Aorta (tissue), 5 donors: ENCODE measurements at regions not wholly inside any gene's neighbourhood (a gene's known extent, or its start where the extent isn't known, plus 50 kb on each side); places are given as distances from the start of the nearest gene placed in this dataset.

Experiments
- ATAC-seq: fragments of 200-7000 bp; cut with Tn5 transposase; one replicate; pipeline ENCODE4 v1.9.1; 2022; ENCODE audit warnings: moderate library complexity; ENCODE audit not compliant: low FRiP score
- DNase-seq, 2 donors: peaks; one replicate each; pipeline ENCODE4 v3.0.0-alpha.2; 2020
- H3K27ac ChIP-seq, 2 donors: one replicate each; pipeline ENCODE4 v1.5.1; 2013; ENCODE audit warnings: low read length in 2 of 2, mild to moderate bottlenecking in 2 of 2, moderate library complexity in 2 of 2, control low read depth in 1 of 2, inconsistent platforms in 1 of 2, low read depth in 1 of 2
- H3K27me3 ChIP-seq, 2 donors: one replicate each; pipeline ENCODE4 v1.6.1; 2013; ENCODE audit warnings: control low read depth in 1 of 2, low read length in 1 of 2, mild to moderate bottlenecking in 1 of 2, moderate library complexity in 1 of 2; ENCODE audit not compliant: insufficient read depth in 2 of 2, control insufficient read depth in 1 of 2
- H3K36me3 ChIP-seq, 2 donors: one replicate each; pipeline ENCODE4 v1.6.1; 2013; ENCODE audit warnings: control low read depth in 1 of 2, low read length in 1 of 2, mild to moderate bottlenecking in 1 of 2; ENCODE audit not compliant: insufficient read depth in 2 of 2, control insufficient read depth in 1 of 2
- H3K4me1 ChIP-seq, 2 donors: one replicate each; pipeline ENCODE4 v1.6.1; 2013; ENCODE audit warnings: low read length in 2 of 2, control low read depth in 1 of 2, mild to moderate bottlenecking in 1 of 2, moderate library complexity in 1 of 2; ENCODE audit not compliant: insufficient read depth in 2 of 2, control insufficient read depth in 1 of 2
- H3K4me3 ChIP-seq, 2 donors: one replicate each; pipeline ENCODE4 v1.5.1; 2013; ENCODE audit warnings: low read length in 2 of 2, control low read depth in 1 of 2, mild to moderate bottlenecking in 1 of 2
- H3K9me3 ChIP-seq: one replicate; pipeline ENCODE4 v1.6.1; 2013; ENCODE audit warnings: mild to moderate bottlenecking, low read length; ENCODE audit not compliant: control insufficient read depth
- WGBS, 2 donors: extraction: QIAGEN DNeasy Blood & Tissue Kit; methylation state at CpG; one replicate each; pipeline ENCODE4 v1.1.7; 2013; 5-methylcytosine and 5-hydroxymethylcytosine counted together
- intact Hi-C, 2 donors: fragments of 100-400 bp; cut with DNase I; formaldehyde crosslinking; loops; one replicate each; pipeline versions ENCODE4 v1.14.2 to v1.15.0; 2022
- donor health status: healthy with polysubstance abuse.
- donor health status: Bipolar disorder and iron deficiency.
- donor health status: DM: no; HTN: no; CAD: no.
- donor health status: DM: no; HTN: no; CAD: no.
- donor health status: DM: yes; HTN: yes; CAD: no.

DNA sequence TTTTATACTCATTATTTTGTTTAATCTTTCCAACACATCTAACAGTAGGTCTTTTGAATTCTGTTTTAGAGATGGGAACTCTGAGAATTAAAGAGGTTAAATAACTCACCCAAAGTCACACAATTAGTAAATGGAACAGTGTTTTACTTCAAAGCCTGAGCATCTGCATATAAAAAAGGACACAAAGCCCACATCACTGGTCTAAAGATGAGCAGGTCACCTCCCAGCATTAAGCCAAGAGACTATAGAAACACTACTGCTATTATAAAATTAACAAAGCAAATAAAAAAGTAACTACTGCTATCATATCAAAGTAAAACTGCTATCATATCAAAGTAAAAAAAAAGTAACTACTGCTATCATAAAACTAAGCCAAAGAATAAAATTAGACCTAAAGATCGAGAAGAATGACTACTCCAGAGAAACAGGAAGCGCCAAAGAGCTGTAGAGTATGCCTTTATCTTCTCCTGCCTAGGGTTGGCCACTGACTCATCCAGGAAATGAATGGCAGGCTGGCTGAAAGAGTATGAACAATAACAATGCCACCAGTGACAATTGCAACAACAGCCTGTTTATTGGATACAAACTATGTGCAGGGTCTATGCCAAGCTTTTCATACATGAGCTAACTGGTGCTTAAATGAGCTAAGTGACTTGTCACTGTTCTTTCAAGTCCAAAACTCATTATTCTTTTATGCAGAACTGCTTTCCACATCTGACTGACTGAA is 1153.0 kb upstream of the TENM4 start:
- H3K36me3 ChIP-seq = no peaks in the 10 kb centered on the region
- H3K4me1 ChIP-seq = peaks cover 0 to 2% of the 10 kb centered on the region in 2 donors
- H3K9me3 ChIP-seq = no peaks in the 10 kb centered on the region
- H3K27ac ChIP-seq = no peak overlapping the region
- 20 to 23% methylated on average over 2 of the region's 2 CpGs for WGBS, 2 donors
- H3K27me3 ChIP-seq = no peaks in the 10 kb centered on the region
- DNase-seq = no peak
- ATAC-seq = no peak
- intact Hi-C loops = no loop called here
- H3K4me3 ChIP-seq = no peak overlapping the region

DNA sequence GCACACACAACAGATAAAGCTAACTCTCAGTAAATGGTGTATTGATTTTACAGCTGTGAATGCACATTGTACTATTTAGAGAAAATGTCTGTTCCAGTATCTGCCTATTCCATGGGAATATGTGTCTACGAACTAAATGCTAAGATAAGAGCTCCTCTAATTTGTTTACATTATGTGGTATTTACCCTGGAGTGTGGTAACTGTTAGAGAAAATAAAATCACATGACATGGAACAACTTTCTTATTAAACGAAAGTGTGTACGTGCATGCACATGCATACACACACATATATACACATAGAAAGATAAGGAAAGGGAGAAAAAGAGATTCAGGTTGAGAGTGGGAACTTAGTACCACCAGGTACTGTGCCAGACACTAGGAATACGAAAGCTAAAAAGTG is 1151.7 kb upstream of the TENM4 start:
- no peak overlapping the region for H3K4me3 ChIP-seq
- ATAC-seq = no peak
- no peak overlapping the region for H3K27ac ChIP-seq
- WGBS, 2 donors = 76 to 85% methylated on average over 4 of the region's 4 CpGs
- intact Hi-C loops = no loop called here
- H3K4me1 ChIP-seq = peaks cover 0 to 2% of the 10 kb centered on the region in 2 donors
- no peaks in the 10 kb centered on the region for H3K36me3 ChIP-seq
- no peak for DNase-seq
- H3K9me3 ChIP-seq = no peaks in the 10 kb centered on the region
- H3K27me3 ChIP-seq = no peaks in the 10 kb centered on the region

DNA sequence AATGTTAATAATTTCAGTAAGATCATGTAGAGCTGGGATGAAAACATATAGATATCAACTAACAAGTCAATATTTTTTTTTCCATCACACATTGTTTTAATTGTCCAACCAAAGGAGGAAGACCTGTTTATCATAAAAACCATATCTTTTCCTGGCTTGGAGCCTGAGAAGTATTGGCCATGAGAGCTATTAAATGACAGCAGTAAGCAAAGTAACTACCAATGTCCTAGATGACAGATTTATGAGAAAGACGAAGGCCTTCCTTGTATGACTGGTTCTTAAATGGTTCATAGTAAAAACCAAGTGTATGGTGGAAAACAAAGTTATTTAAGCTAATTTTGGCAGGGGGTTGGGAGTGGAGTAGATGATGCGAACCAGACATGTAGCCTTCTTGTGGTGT is 1147.1 kb upstream of the TENM4 start:
- no peak for DNase-seq
- H3K9me3 ChIP-seq = no peaks in the 10 kb centered on the region
- WGBS, 2 donors = 89% methylated on average over 2 of the region's 2 CpGs
- intact Hi-C loops = no loop called here
- H3K36me3 ChIP-seq = no peaks in the 10 kb centered on the region
- H3K4me1 ChIP-seq = no peaks in the 10 kb centered on the region
- no peak overlapping the region for H3K4me3 ChIP-seq
- H3K27ac ChIP-seq = no peak overlapping the region
- no peak for ATAC-seq
- H3K27me3 ChIP-seq = no peaks in the 10 kb centered on the region

DNA sequence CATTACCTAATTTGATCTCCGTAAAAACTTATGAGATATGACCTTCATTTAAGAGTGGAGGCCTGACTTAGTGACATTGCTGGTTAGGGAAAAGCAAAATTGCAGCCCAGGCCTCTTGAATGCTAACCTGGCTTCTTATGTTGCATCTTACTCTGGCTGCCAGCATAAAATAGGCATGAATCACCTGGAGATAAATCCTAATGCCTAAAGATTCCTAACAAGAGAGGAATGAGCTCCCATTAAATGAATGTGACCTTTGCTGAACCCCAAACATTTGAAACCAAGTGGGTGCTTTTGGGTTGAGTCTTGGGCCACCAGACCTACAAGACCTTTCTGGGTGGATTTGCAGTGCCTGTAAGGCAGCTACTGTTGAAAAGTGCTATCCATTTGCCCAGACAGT is 1145.6 kb upstream of the TENM4 start:
- H3K4me3 ChIP-seq = no peak overlapping the region
- no peak for DNase-seq
- no peak for ATAC-seq
- 97 to 100% methylated on average over 1 of the region's 1 CpG for WGBS, 2 donors
- H3K4me1 ChIP-seq = no peaks in the 10 kb centered on the region
- H3K27ac ChIP-seq = no peak overlapping the region
- H3K27me3 ChIP-seq = no peaks in the 10 kb centered on the region
- H3K36me3 ChIP-seq = no peaks in the 10 kb centered on the region
- intact Hi-C loops = no loop called here
- no peaks in the 10 kb centered on the region for H3K9me3 ChIP-seq

DNA sequence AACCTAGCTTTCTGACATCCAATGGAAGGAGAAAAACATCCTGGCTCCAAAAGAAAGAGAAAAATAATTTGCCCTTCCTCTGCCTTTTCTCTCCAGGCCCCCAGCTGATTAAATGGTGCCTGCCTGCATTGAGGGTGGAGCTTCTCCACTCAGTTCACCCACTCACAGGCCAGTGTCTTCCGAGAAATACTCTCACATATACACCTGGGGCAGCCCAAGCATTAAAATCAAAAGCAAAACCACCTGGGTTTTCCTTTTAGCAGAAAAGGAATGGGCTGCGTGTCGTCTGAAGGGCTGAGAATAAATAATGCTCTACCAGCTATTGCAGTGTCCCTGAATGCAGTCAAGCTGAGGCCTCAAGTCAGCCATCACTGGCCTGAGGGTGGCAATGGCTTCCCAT is 1143.8 kb upstream of the TENM4 start:
- ATAC-seq (no peak), DNase-seq (no peak)
- 97 to 100% methylated on average over 3 of the region's 3 CpGs for WGBS, 2 donors
- H3K4me3 ChIP-seq = no peak overlapping the region
- intact Hi-C loops = no loop called here
- no peaks in the 10 kb centered on the region for H3K27me3 ChIP-seq
- no peaks in the 10 kb centered on the region for H3K4me1 ChIP-seq
- H3K36me3 ChIP-seq = no peaks in the 10 kb centered on the region
- H3K9me3 ChIP-seq = no peaks in the 10 kb centered on the region
- H3K27ac ChIP-seq = no peak overlapping the region

DNA sequence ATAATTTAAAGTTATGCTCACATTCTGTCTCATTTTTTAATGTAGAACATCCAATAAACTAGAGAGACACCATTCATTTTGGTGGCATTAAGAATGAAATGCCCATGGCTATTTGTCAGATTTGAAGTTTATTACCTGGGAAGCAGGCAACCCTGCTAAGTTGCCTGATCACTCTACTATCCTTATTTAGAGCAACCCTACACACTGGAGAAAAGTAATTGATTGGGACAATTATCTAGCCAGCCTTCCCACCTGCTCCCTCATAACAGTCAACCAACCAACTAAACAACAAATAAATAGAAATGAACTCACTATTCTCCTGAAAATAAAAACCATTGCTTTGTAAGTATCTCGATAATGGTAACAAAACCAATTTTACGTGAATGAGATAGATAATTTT is 1129.0 kb upstream of the TENM4 start:
- H3K4me3 ChIP-seq = no peak overlapping the region
- H3K36me3 ChIP-seq = no peaks in the 10 kb centered on the region
- intact Hi-C loops = no loop called here
- ATAC-seq (no peak), DNase-seq (no peak)
- H3K4me1 ChIP-seq = no peaks in the 10 kb centered on the region
- H3K27me3 ChIP-seq = no peaks in the 10 kb centered on the region
- no peak overlapping the region for H3K27ac ChIP-seq
- H3K9me3 ChIP-seq = no peaks in the 10 kb centered on the region
- 91 to 95% methylated on average over 2 of the region's 2 CpGs for WGBS, 2 donors

DNA sequence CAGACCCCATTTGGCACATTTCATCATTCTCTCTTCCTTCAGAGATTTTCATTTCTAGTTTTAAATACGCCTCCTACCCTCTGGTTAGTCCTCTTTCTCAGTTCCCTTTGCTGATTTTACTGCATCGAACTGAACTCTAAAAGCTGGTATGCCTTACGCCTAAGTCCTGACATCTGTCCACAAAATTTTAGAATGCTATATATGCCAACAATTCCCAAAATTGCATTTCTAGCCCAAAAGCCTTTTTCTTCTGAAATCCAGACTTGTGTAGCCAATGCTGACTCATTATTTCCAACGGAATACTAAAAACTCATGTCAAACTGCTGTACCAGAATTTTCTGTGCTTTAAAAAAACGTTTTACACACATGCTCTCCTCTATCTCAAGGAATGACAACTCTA is 1124.4 kb upstream of the TENM4 start:
- DNase-seq (no peak), ATAC-seq (no peak)
- intact Hi-C loops = no loop called here
- H3K9me3 ChIP-seq = no peaks in the 10 kb centered on the region
- H3K27me3 ChIP-seq = no peaks in the 10 kb centered on the region
- H3K27ac ChIP-seq = no peak overlapping the region
- no peak overlapping the region for H3K4me3 ChIP-seq
- no peaks in the 10 kb centered on the region for H3K4me1 ChIP-seq
- WGBS, 2 donors = 29 to 31% methylated on average over 5 of the region's 5 CpGs
- no peaks in the 10 kb centered on the region for H3K36me3 ChIP-seq

DNA sequence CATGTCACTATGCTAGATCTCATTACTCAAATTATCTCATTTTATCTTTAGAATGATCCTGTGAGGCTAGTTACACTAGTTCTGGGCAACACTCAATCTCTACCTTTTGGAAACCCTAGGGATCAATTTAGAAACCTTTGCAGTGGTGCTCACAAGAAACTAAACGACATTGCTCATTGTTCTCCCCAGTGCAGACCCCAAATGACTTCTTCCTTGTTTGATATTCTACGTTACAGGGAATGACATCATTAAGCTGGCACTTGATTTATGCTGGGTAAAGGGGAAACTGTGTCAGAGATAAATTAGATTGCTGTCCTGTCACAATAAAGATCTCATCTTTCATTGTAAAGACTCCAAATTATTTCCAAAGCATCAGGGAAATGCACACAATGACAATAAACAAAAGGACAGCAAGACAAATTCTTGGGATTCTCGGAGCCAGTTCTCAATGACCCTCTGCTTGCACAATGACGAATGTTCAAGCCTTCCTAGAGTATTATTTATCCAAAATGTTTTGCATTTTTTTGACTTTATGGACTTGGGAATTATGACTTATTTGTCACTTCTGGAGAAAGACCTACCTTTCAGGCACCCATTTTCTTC is 1121.8 kb upstream of the TENM4 start:
- intact Hi-C loops = no loop called here

DNA sequence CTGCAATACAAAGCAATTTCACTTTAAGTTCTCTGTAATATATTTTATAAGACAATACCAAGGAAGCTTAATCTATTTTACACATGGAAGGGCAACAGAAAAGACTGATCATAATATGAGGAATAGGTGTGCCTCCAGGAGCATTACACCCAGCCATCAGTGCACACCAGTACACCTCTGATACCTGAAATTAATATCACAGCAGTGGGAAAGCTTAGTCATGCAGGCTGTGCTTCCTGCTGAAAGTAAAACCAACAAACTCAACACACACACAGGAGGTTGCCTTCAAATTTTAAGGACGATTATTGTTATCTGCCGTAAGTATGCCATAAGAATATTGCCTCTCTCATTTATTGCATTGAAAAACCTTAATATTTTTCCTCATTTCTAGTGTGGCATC is 1119.1 kb upstream of the TENM4 start:
- no peak for ATAC-seq

More for the DNA sequence above, 1121.8 kb upstream of the TENM4 start:
- ATAC-seq (no peak), DNase-seq (no peak)
- WGBS, 2 donors = 41 to 49% methylated on average over 4 of the region's 4 CpGs
- H3K27ac ChIP-seq = no peak overlapping the region
- no peaks in the 10 kb centered on the region for H3K36me3 ChIP-seq
- H3K4me3 ChIP-seq = no peak overlapping the region
- no peaks in the 10 kb centered on the region for H3K9me3 ChIP-seq
- H3K4me1 ChIP-seq = no peaks in the 10 kb centered on the region
- H3K27me3 ChIP-seq = no peaks in the 10 kb centered on the region

More for the DNA sequence above, 1119.1 kb upstream of the TENM4 start:
- intact Hi-C loops = no loop called here
- Histone ChIP-seq H3K27me3 (no peaks in the 10 kb centered on the region), H3K4me3 (no peak overlapping the region), H3K27ac (no peak overlapping the region), H3K4me1 (no peaks in the 10 kb centered on the region), H3K9me3 (no peaks in the 10 kb centered on the region), H3K36me3 (no peaks in the 10 kb centered on the region)
- DNase-seq = no peak
- WGBS, 2 donors = 81 to 83% methylated on average over 2 of the region's 2 CpGs
